HCT116 (cell line): ENCODE measurements at regions not wholly inside any gene's neighbourhood (a gene's known extent, or its start where the extent isn't known, plus 50 kb on each side); places are given as distances from the start of the nearest gene placed in this dataset.

Experiments
- ATAC-seq: fragments of 200-7000 bp; cut with Tn5 transposase; 2 replicates; pipeline ENCODE4 v1.9.1; 2020; ENCODE audit warnings: mild to moderate bottlenecking, moderate library complexity
- BruUV-seq: library from RNA; stranded (reverse); fragments of 400-500 nt; replicated peaks from 2 replicates; lab custom pipeline; 2021; lab: Mats Ljungman, UMichigan
- CTCF ChIA-PET: fragments of 300-600 bp; sonication (Branson Sonifier 250); formaldehyde crosslinking; loops from one replicate; lab custom pipeline; 2021; ENCODE audit warnings: antibody characterized with exemption; lab: Charles Lee
- POLR2A ChIA-PET: fragments of 300-600, 350-600 bp; sonication (Branson Sonifier 250); formaldehyde crosslinking; loops from one replicate; lab custom pipeline; 2021; ENCODE audit warnings: antibody characterized with exemption; lab: Charles Lee
- RAD21 ChIA-PET, 2 experiments: fragments of 300-600 bp; sonication (Branson Sonifier 250); formaldehyde crosslinking; loops; one replicate each; lab custom pipeline; 2023; ENCODE audit warnings: low total read pairs in 2 of 2; ENCODE audit not compliant: uncharacterized antibody in 2 of 2, unreplicated experiment in 2 of 2, low non-redundant PET in 1 of 2; lab: Charles Lee
- DNase-seq: peaks from one replicate; pipeline ENCODE4 v3.0.0-alpha.2; 2010; ENCODE audit warnings: low read depth, low spot score
- H2AFZ ChIP-seq: fragments of 200-600 bp; shearing (Covaris generic), sonication (generic); 2 replicates; pipeline ENCODE4 v1.6.1; 2017; ENCODE audit warnings: low read depth, mixed run types, mixed read lengths, antibody characterized with exemption, low read length; ENCODE audit not compliant: poor library complexity, severe bottlenecking
- H3K27ac ChIP-seq: 2 replicates; pipeline ENCODE4 v1.5.1; 2012; ENCODE audit warnings: low read depth, low read length
- H3K27me3 ChIP-seq: fragments of 200-600 bp; sonication (generic); 2 replicates; pipeline ENCODE4 v1.6.1; 2016; ENCODE audit warnings: mixed run types, low read length, mixed read lengths; ENCODE audit not compliant: insufficient read depth
- H3K36me3 ChIP-seq, 2 experiments: fragments of 200-500 bp in 1 of 2; fragments of 200-600 bp in 1 of 2; sonication (Bioruptor generic) in 1 of 2; sonication (generic) in 1 of 2; 2 replicates each; pipeline versions ENCODE4 v1.5.1 to v1.6.1; 2014 to 2016; ENCODE audit warnings: low read length in 2 of 2, inconsistent platforms in 1 of 2, mixed read lengths in 1 of 2, mixed run types in 1 of 2; ENCODE audit not compliant: insufficient read depth in 2 of 2, control insufficient read depth in 1 of 2
- H3K4me1 ChIP-seq, 2 experiments: fragments of 200-600 bp in 1 of 2; sonication (generic) in 1 of 2; 2 replicates each; pipeline versions ENCODE4 v1.5.1 to v1.6.1; 2012 to 2017; ENCODE audit warnings: low read length in 2 of 2, inconsistent platforms in 1 of 2, mild to moderate bottlenecking in 1 of 2, mixed read lengths in 1 of 2, mixed run types in 1 of 2, moderate library complexity in 1 of 2; ENCODE audit not compliant: insufficient read depth in 2 of 2, control insufficient read depth in 1 of 2
- H3K4me2 ChIP-seq: fragments of 200-600 bp; sonication (generic); 2 replicates; pipeline ENCODE4 v1.6.1; 2017; ENCODE audit warnings: mixed run types, low read length, mixed read lengths
- H3K4me3 ChIP-seq, 2 experiments: fragments of 200-600 bp in 1 of 2; sonication (generic) in 1 of 2; replicated peaks in 1 of 2; 2 replicates each; pipeline ENCODE4 v1.5.1; 2011 to 2016; ENCODE audit warnings: low read length in 2 of 2, control low read depth in 1 of 2, low read depth in 1 of 2, mild to moderate bottlenecking in 1 of 2, mixed read lengths in 1 of 2, mixed run types in 1 of 2
- H3K79me2 ChIP-seq: fragments of 200-600 bp; sonication (generic); 2 replicates; pipeline ENCODE4 v1.6.1; 2017; ENCODE audit warnings: mild to moderate bottlenecking, mixed run types, low read length, moderate library complexity, mixed read lengths; ENCODE audit not compliant: insufficient read depth
- H3K9ac ChIP-seq: fragments of 200-600 bp; sonication (generic); 2 replicates; pipeline ENCODE4 v1.6.1; 2016; ENCODE audit warnings: low read length, mixed read lengths
- H3K9me2 ChIP-seq: fragments of 200-600 bp; sonication (generic), shearing (Covaris generic); 2 replicates; pipeline ENCODE4 v1.6.1; 2017; ENCODE audit warnings: mixed run types, mild to moderate bottlenecking, moderate library complexity; ENCODE audit not compliant: insufficient read depth
- H3K9me3 ChIP-seq, 2 experiments: fragments of 200-500 bp in 1 of 2; fragments of 200-600 bp in 1 of 2; sonication (Bioruptor generic) in 1 of 2; sonication (generic) in 1 of 2; 2 replicates each; pipeline ENCODE4 v1.6.1; 2014 to 2017; ENCODE audit warnings: low read length in 2 of 2, mixed read lengths in 2 of 2, inconsistent platforms in 1 of 2, low read depth in 1 of 2, mild to moderate bottlenecking in 1 of 2, mixed run types in 1 of 2, moderate library complexity in 1 of 2; ENCODE audit not compliant: control insufficient read depth in 1 of 2, insufficient read depth in 1 of 2
- H4K20me1 ChIP-seq: fragments of 200-600 bp; sonication (generic), shearing (Covaris generic); 2 replicates; pipeline ENCODE4 v1.6.1; 2017; ENCODE audit warnings: mixed run types, mild to moderate bottlenecking, moderate library complexity; ENCODE audit not compliant: insufficient read depth
- CEBPB ChIP-seq: IDR thresholded peaks from 2 replicates; pipeline ENCODE4 v1.6.1; 2012; ENCODE audit warnings: low read depth
- EGR1 ChIP-seq: IDR thresholded peaks from 2 replicates; pipeline ENCODE4 v1.6.1; 2012; ENCODE audit warnings: low read depth
- ELF1 ChIP-seq: IDR thresholded peaks from 2 replicates; pipeline ENCODE4 v1.6.1; 2012; ENCODE audit warnings: low read depth, borderline replicate concordance
- EZH2 ChIP-seq: fragments of 200-600 bp; sonication (generic); IDR thresholded peaks from 2 replicates; pipeline ENCODE4 v1.6.1; 2017; ENCODE audit warnings: antibody characterized with exemption, mixed run types
- EZH2phosphoT487 ChIP-seq: fragments of 200-600 bp; IDR thresholded peaks from 2 replicates; pipeline ENCODE4 v1.6.1; 2018; ENCODE audit warnings: antibody characterized with exemption, borderline replicate concordance
- REST ChIP-seq: IDR thresholded peaks from 2 replicates; pipeline ENCODE4 v1.6.1; 2012; ENCODE audit warnings: low read depth
- SP1 ChIP-seq: IDR thresholded peaks from 2 replicates; pipeline ENCODE4 v1.6.1; 2012; ENCODE audit warnings: low read depth
- TCF7L2 ChIP-seq: IDR thresholded peaks from 2 replicates; pipeline ENCODE4 v1.7.0; 2011; ENCODE audit warnings: borderline replicate concordance, inconsistent platforms; ENCODE audit not compliant: insufficient read depth, insufficient read length; ENCODE audit errors: extremely low read depth
- YY1 ChIP-seq: IDR thresholded peaks from 2 replicates; pipeline ENCODE4 v1.6.1; 2011; ENCODE audit warnings: low read length, low read depth, moderate library complexity, mild to moderate bottlenecking; ENCODE audit not compliant: insufficient replicate concordance; ENCODE audit errors: extremely low read depth
- ZFX ChIP-seq: fragments of 450-650 bp; IDR thresholded peaks from 2 replicates; pipeline ENCODE4 v1.6.1; 2017
- intact Hi-C: fragments of 100-400 bp; cut with micrococcal nuclease; formaldehyde crosslinking; loops from 2 replicates; pipeline ENCODE4 v1.10.0; 2022
- TF ChIP-seq, protein P1 (sequence below), 3 experiments: fragments of 200-600 bp in 1 of 3; sonication (generic) in 1 of 3; IDR thresholded peaks in 2 of 3; conservative IDR thresholded peaks in 1 of 3; 2 replicates each; pipeline ENCODE4 v1.5.1; 2012 to 2017; ENCODE audit warnings: low read depth in 2 of 3, low read length in 2 of 3, antibody characterized with exemption in 1 of 3, borderline replicate concordance in 1 of 3, control low read depth in 1 of 3, mild to moderate bottlenecking in 1 of 3, mixed read lengths in 1 of 3, mixed run types in 1 of 3, moderate library complexity in 1 of 3; ENCODE audit not compliant: insufficient read depth in 1 of 3

GRCh38 chr1:101316256-101316655 is 79.4 kb downstream of the S1PR1 start:
- no peak overlapping the region for H3K4me3 ChIP-seq
- no TSS peak for BruUV-seq
- H3K4me1 ChIP-seq = no peaks in the 10 kb centered on the region
- RAD21 ChIA-PET = no interaction called here
- TF ChIP-seq EZH2phosphoT487 = no peak
- no peak for TF ChIP-seq EGR1
- TF ChIP-seq, protein P1, sequence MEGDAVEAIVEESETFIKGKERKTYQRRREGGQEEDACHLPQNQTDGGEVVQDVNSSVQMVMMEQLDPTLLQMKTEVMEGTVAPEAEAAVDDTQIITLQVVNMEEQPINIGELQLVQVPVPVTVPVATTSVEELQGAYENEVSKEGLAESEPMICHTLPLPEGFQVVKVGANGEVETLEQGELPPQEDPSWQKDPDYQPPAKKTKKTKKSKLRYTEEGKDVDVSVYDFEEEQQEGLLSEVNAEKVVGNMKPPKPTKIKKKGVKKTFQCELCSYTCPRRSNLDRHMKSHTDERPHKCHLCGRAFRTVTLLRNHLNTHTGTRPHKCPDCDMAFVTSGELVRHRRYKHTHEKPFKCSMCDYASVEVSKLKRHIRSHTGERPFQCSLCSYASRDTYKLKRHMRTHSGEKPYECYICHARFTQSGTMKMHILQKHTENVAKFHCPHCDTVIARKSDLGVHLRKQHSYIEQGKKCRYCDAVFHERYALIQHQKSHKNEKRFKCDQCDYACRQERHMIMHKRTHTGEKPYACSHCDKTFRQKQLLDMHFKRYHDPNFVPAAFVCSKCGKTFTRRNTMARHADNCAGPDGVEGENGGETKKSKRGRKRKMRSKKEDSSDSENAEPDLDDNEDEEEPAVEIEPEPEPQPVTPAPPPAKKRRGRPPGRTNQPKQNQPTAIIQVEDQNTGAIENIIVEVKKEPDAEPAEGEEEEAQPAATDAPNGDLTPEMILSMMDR (IDR thresholded peaks at IDR 0.05 in 2 of 3, conservative IDR thresholded peaks at IDR 0.05 in 1 of 3; ENCODE audit: borderline replicate concordance in 1 of 3, insufficient read depth in 1 of 3, low read depth in 2 of 3, low read length in 2 of 3) = no peak
- TF ChIP-seq ZFX = no peak
- no peak for TF ChIP-seq ELF1
- TF ChIP-seq REST = no peak
- no peak for TF ChIP-seq TCF7L2
- no peak for TF ChIP-seq YY1
- no peak for TF ChIP-seq EZH2
- TF ChIP-seq SP1 = no peak
- TF ChIP-seq CEBPB = no peak
- no peak overlapping the region for H3K9ac ChIP-seq
- ATAC-seq (no peak), DNase-seq (no peak)
- no peaks in the 10 kb centered on the region for H3K9me3 ChIP-seq
- no peak overlapping the region for H3K27ac ChIP-seq
- H3K27me3 ChIP-seq = peaks cover 34% of the 10 kb centered on the region
- no peaks in the 10 kb centered on the region for H4K20me1 ChIP-seq
- H2AFZ ChIP-seq = no peak overlapping the region
- H3K4me2 ChIP-seq = no peak overlapping the region
- POLR2A ChIA-PET = no interaction called here
- H3K79me2 ChIP-seq = no peaks in the 10 kb centered on the region
- CTCF ChIA-PET = interaction anchor here (0.8 kb wide), 1 partner anchor 42 kb away, joined by 3 read pairs; no protein-coding TSS in a partner anchor
- H3K36me3 ChIP-seq = no peaks in the 10 kb centered on the region
- H3K9me2 ChIP-seq = no peaks in the 10 kb centered on the region
- intact Hi-C loops = no loop called here
